ENCODE measurements at regions not wholly inside any gene's neighbourhood (a gene's known extent, or its start where the extent isn't known, plus 50 kb on each side); places are given as distances from the start of the nearest gene placed in this dataset.

- TF ChIP-seq POLR2A (IDR thresholded peaks at IDR 0.05; ENCODE audit: low read length) (no peak), GATA1 (IDR thresholded peaks at IDR 0.05; ENCODE audit: low read depth, low read length) (no peak)
Measured at GRCh38 chr2:82694431-82694830, 1764.6 kb downstream of the SUCLG1 start.
